Endothelial cell of umbilical vein (primary cell): ENCODE measurements at regions not wholly inside any gene's neighbourhood (a gene's known extent, or its start where the extent isn't known, plus 50 kb on each side); places are given as distances from the start of the nearest gene placed in this dataset.

Experiments used
- POLR2A ChIP-seq: IDR thresholded peaks from 2 replicates; pipeline ENCODE4 v1.6.1; 2012; ENCODE audit warnings: low read depth, mild to moderate bottlenecking, control low read depth, low read length
- POLR2AphosphoS5 ChIP-seq: IDR thresholded peaks from 2 replicates; pipeline ENCODE4 v1.6.1; 2012; ENCODE audit warnings: low read depth, mild to moderate bottlenecking, control low read depth, low read length, moderate library complexity; ENCODE audit not compliant: insufficient read depth
- TF ChIP-seq, protein P1 (sequence below), 2 donors: IDR thresholded peaks; 1 replicate in 1 of 2; 2 replicates in 1 of 2; pipeline ENCODE4 v1.5.1; 2011; ENCODE audit warnings: low read length in 2 of 2, mild to moderate bottlenecking in 2 of 2, moderate library complexity in 2 of 2, control low read depth in 1 of 2, inconsistent platforms in 1 of 2, low read depth in 1 of 2; ENCODE audit not compliant: insufficient read depth in 1 of 2; ENCODE audit errors: extremely low read depth in 1 of 2

DNA sequence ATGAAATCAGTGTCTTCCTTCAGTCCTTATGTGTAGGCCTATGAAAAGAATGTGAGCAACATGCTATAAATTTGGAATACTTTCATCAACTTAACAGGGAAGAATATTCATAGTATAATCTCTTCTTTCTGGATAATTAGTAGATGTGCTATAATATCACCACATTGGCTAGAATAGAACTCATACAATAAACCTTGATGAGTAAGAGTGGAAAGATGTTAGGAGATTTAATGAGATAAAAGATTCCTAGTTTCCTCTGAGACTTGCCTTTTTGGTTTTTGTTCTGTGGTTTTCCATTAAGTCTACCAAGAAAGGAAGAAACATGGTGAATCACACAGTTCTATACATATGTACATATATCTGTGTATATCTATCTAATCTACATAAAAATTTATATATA is 301.8 kb upstream of the PRR16 start:
- TF ChIP-seq, protein P1, sequence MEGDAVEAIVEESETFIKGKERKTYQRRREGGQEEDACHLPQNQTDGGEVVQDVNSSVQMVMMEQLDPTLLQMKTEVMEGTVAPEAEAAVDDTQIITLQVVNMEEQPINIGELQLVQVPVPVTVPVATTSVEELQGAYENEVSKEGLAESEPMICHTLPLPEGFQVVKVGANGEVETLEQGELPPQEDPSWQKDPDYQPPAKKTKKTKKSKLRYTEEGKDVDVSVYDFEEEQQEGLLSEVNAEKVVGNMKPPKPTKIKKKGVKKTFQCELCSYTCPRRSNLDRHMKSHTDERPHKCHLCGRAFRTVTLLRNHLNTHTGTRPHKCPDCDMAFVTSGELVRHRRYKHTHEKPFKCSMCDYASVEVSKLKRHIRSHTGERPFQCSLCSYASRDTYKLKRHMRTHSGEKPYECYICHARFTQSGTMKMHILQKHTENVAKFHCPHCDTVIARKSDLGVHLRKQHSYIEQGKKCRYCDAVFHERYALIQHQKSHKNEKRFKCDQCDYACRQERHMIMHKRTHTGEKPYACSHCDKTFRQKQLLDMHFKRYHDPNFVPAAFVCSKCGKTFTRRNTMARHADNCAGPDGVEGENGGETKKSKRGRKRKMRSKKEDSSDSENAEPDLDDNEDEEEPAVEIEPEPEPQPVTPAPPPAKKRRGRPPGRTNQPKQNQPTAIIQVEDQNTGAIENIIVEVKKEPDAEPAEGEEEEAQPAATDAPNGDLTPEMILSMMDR (IDR thresholded peaks at IDR 0.05; ENCODE audit: extremely low read depth in 1 of 2, insufficient read depth in 1 of 2, low read depth in 1 of 2, low read length in 2 of 2), result no peak
- no peak for TF ChIP-seq POLR2AphosphoS5
- no peak for TF ChIP-seq POLR2A
